ENCODE measurements at regions not wholly inside any gene's neighbourhood (a gene's known extent, or its start where the extent isn't known, plus 50 kb on each side); places are given as distances from the start of the nearest gene placed in this dataset.
"Not testable (repeated sequence)": the region's sequence is repeated elsewhere in the genome, so short reads cannot be mapped to it uniquely, and the experiment has no call there.

GRCh38 chr5:82596451-82596850 lies 318.3 kb upstream of the RPS23 start:
- no peak for DNase-seq

GRCh38 chr5:82595113-82595512 lies 317.0 kb upstream of the RPS23 start:
- no peak for DNase-seq

GRCh38 chr5:82594097-82594496 lies 315.9 kb upstream of the RPS23 start:
- no peak for DNase-seq

- DNase-seq: no peak
These were observed 315.3 kb upstream of the RPS23 start for GRCh38 chr5:82593481-82593880.

- DNase-seq: no peak
These were observed 312.9 kb upstream of the RPS23 start for GRCh38 chr5:82591021-82591515.

- DNase-seq: no peak
These were observed 312.0 kb upstream of the RPS23 start for GRCh38 chr5:82590112-82590511.

GRCh38 chr5:82586661-82587310 lies 308.6 kb upstream of the RPS23 start:
- no peak for DNase-seq

GRCh38 chr5:82586181-82586580 lies 308.0 kb upstream of the RPS23 start:
- no peak for DNase-seq

GRCh38 chr5:82584631-82585030 lies 306.5 kb upstream of the RPS23 start:
- DNase-seq: no peak

GRCh38 chr5:82583331-82583730 lies 305.2 kb upstream of the RPS23 start:
- DNase-seq: not testable (repeated sequence)

GRCh38 chr5:82564963-82565362 lies 286.8 kb upstream of the RPS23 start:
- DNase-seq: no peak

- no peak for DNase-seq
These were observed 285.6 kb upstream of the RPS23 start for GRCh38 chr5:82563745-82564144.

GRCh38 chr5:82562696-82563240 lies 284.6 kb upstream of the RPS23 start:
- no peak for DNase-seq

- no peak for DNase-seq
These were observed 283.6 kb upstream of the RPS23 start for GRCh38 chr5:82561797-82562196.

GRCh38 chr5:82560969-82561368 lies 282.8 kb upstream of the RPS23 start:
- no peak for DNase-seq

- no peak for DNase-seq
These were observed 282.4 kb upstream of the RPS23 start for GRCh38 chr5:82560561-82560960.

- DNase-seq: no peak
These were observed 273.8 kb upstream of the RPS23 start for GRCh38 chr5:82551840-82552385.

- no peak for DNase-seq
These were observed 273.0 kb upstream of the RPS23 start for GRCh38 chr5:82551192-82551591.

GRCh38 chr5:82549263-82549662 lies 271.1 kb upstream of the RPS23 start:
- no peak for DNase-seq

- DNase-seq: no peak
These were observed 265.9 kb upstream of the RPS23 start for GRCh38 chr5:82544004-82544403.

GRCh38 chr5:82540301-82540700 lies 262.1 kb upstream of the RPS23 start:
- DNase-seq: no peak

GRCh38 chr5:82538339-82539034 lies 260.3 kb upstream of the RPS23 start:
- DNase-seq: no peak

GRCh38 chr5:82537687-82538306 lies 259.6 kb upstream of the RPS23 start:
- DNase-seq: no peak

- DNase-seq: no peak
These were observed 256.8 kb upstream of the RPS23 start for GRCh38 chr5:82534986-82535385.

Data from activated naive CD4-positive, alpha-beta T cell treated with Interleukin-2 at 50 U/mL for 16 hours (primary cell).